ENCODE measurements at regions not wholly inside any gene's neighbourhood (a gene's known extent, or its start where the extent isn't known, plus 50 kb on each side); places are given as distances from the start of the nearest gene placed in this dataset.
"Not testable (repeated sequence)": the region's sequence is repeated elsewhere in the genome, so short reads cannot be mapped to it uniquely, and the experiment has no call there.

- no peak for DNase-seq (ENCODE audit: low read depth)
These were observed 354.7 kb downstream of the CDC5L start for GRCh38 chr6:44742201-44742600.

- DNase-seq (ENCODE audit: low read depth) = no peak
These were observed 355.4 kb downstream of the CDC5L start for GRCh38 chr6:44742828-44743372.

DNA sequence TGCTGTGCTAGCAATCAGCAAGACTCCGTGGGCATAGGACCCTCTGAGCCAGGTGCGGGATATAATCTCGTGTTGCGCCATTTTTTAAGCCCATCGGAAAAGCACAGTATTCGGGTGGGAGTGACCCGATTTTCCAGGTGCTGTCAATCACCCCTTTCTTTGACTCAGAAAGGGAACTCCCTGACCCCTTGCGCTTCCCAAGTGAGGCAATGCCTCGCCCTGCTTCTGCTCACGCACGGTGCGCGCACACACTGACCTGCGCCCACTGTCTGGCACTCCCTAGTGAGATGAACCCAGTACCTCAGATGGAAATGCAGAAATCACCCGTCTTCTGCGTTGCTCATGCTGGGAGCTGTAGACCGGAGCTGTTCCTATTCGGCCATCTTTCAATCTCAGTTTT, 372.6 kb downstream of the CDC5L start:
- not testable (repeated sequence) for DNase-seq (ENCODE audit: low read depth)

- no peak for DNase-seq (ENCODE audit: low read depth)
These were observed 373.5 kb downstream of the CDC5L start for GRCh38 chr6:44761046-44761445.

DNA sequence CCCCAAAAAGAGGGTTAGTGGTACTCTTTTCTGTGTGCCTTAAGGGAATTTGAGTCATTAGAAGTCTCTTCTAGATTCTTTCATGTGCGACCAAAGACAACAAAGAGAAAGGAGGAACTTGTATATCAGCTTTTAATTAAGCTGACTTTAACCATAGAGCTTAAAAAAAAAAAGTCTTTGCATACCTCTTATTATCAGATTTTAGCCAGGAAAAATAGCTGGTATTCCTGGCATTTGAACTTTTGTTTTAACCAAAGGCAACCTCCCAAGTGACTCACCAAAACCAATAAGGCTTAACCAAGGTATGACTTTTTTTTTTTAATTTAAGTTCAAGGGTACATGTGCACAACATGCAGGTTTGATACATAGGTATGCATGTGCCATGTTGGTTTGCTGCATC, 375.0 kb downstream of the CDC5L start:
- DNase-seq (ENCODE audit: low read depth) = no peak

GRCh38 chr6:44771647-44772415, 384.3 kb downstream of the CDC5L start:
- no peak for DNase-seq (ENCODE audit: low read depth)

- no peak for DNase-seq (ENCODE audit: low read depth)
These were observed 385.3 kb downstream of the CDC5L start for GRCh38 chr6:44772838-44773237.

- no peak for DNase-seq (ENCODE audit: low read depth)
These were observed 387.6 kb downstream of the CDC5L start for GRCh38 chr6:44775121-44775520.

GRCh38 chr6:44776344-44776743, 388.8 kb downstream of the CDC5L start:
- DNase-seq (ENCODE audit: low read depth) = no peak

DNA sequence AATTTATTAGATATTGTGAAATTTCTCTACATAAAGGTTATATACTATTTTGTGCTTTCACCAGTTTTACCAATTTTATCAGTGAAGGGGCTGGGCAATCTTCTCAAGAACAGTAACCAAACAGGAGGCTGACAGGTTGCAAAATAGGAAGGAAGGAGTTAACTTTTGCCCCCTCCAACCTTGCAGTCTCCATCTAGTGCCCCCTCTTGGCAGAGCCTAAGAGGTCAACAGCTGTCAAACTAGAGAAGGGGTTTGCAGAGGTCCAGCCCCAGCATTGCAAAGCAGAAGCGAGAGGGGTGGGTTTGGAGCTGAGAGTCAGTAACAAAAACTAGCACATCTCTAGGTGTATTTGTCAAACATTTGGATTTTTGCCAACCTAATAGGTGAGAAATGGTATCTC, 391.0 kb downstream of the CDC5L start:
- DNase-seq (ENCODE audit: low read depth) = no peak
